Inflammatory macrophage treated with lipopolysaccharide for 4 hours (primary cell): ENCODE measurements at regions not wholly inside any gene's neighbourhood (a gene's known extent, or its start where the extent isn't known, plus 50 kb on each side); places are given as distances from the start of the nearest gene placed in this dataset.

Source experiments
- DNase-seq: peaks from one replicate; pipeline ENCODE4 v3.0.0-alpha.2; 2020

- no peak for DNase-seq
Measured at GRCh38 chr13:56861476-56861875, 279.2 kb upstream of the PRR20A start.

GRCh38 chr13:56864451-56864850 lies 276.3 kb upstream of the PRR20A start:
- no peak for DNase-seq

- DNase-seq: no peak
Measured at GRCh38 chr13:56865416-56865815, 275.3 kb upstream of the PRR20A start.

GRCh38 chr13:56869671-56870070 lies 271.0 kb upstream of the PRR20A start:
- no peak for DNase-seq

- no peak for DNase-seq
Measured at GRCh38 chr13:56886398-56886797, 254.3 kb upstream of the PRR20A start.

GRCh38 chr13:56888455-56888854 lies 252.3 kb upstream of the PRR20A start:
- DNase-seq: no peak

- no peak for DNase-seq
Measured at GRCh38 chr13:56893843-56894242, 246.9 kb upstream of the PRR20A start.

GRCh38 chr13:56900549-56901279 lies 240.0 kb upstream of the PRR20A start:
- DNase-seq: no peak

GRCh38 chr13:56902276-56902675 lies 238.4 kb upstream of the PRR20A start:
- DNase-seq: no peak

- DNase-seq: no peak
Measured at GRCh38 chr13:56903710-56904282, 236.9 kb upstream of the PRR20A start.

GRCh38 chr13:56906909-56907308 lies 233.8 kb upstream of the PRR20A start:
- DNase-seq: no peak

- DNase-seq: no peak
Measured at GRCh38 chr13:56907766-56908165, 233.0 kb upstream of the PRR20A start.

- DNase-seq: no peak
Measured at GRCh38 chr13:56909896-56910600, 230.7 kb upstream of the PRR20A start.

GRCh38 chr13:56917966-56918365 lies 222.8 kb upstream of the PRR20A start:
- no peak for DNase-seq

GRCh38 chr13:56923626-56924140 lies 217.0 kb upstream of the PRR20A start:
- no peak for DNase-seq

- DNase-seq: no peak
Measured at GRCh38 chr13:56924401-56924800, 216.3 kb upstream of the PRR20A start.

GRCh38 chr13:56932104-56932503 lies 208.6 kb upstream of the PRR20A start:
- no peak for DNase-seq

GRCh38 chr13:56953965-56954364 lies 186.8 kb upstream of the PRR20A start:
- no peak for DNase-seq

GRCh38 chr13:56975647-56976046 lies 165.1 kb upstream of the PRR20A start:
- DNase-seq: no peak

GRCh38 chr13:56980856-56981255 lies 159.9 kb upstream of the PRR20A start:
- no peak for DNase-seq

GRCh38 chr13:56986121-56986520 lies 154.6 kb upstream of the PRR20A start:
- DNase-seq: no peak

- DNase-seq: no peak
Measured at GRCh38 chr13:56988543-56988942, 152.2 kb upstream of the PRR20A start.

GRCh38 chr13:57003682-57004081 lies 137.0 kb upstream of the PRR20A start:
- no peak for DNase-seq

- no peak for DNase-seq
Measured at GRCh38 chr13:57017357-57017756, 123.4 kb upstream of the PRR20A start.
